ENCODE measurements at regions not wholly inside any gene's neighbourhood (a gene's known extent, or its start where the extent isn't known, plus 50 kb on each side); places are given as distances from the start of the nearest gene placed in this dataset.

- DNase-seq (ENCODE audit: low read depth in 1 of 2, low spot score in 1 of 2), result no peak
- Histone ChIP-seq H3K27me3 (ENCODE audit: insufficient read depth, poor library complexity, severe bottlenecking) (no peaks in the 10 kb centered on the region), H3K4me3 (replicated peaks; ENCODE audit: insufficient read depth, low read length) (no peak overlapping the region), H3K27ac (replicated peaks) (no peak overlapping the region)
- TF ChIP-seq SPI1 (IDR thresholded peaks at IDR 0.05; ENCODE audit: borderline replicate concordance, low read depth) (no peak), GABPA (IDR thresholded peaks at IDR 0.05; ENCODE audit: low read depth) (no peak), POLR2AphosphoS5 (IDR thresholded peaks at IDR 0.05; ENCODE audit: low read depth) (no peak), REST (IDR thresholded peaks at IDR 0.05; ENCODE audit: insufficient replicate concordance, low read depth) (no peak), CTCF (IDR thresholded peaks at IDR 0.05; ENCODE audit: insufficient read depth, low read length) (no peak)
These were observed 420.9 kb upstream of the INTU start for GRCh38 chr4:127211650-127212560.

- DNase-seq (ENCODE audit: low read depth in 1 of 2, low spot score in 1 of 2), result no peak
- Histone ChIP-seq H3K27me3 (ENCODE audit: insufficient read depth, poor library complexity, severe bottlenecking) (no peaks in the 10 kb centered on the region), H3K27ac (replicated peaks) (no peak overlapping the region), H3K4me3 (replicated peaks; ENCODE audit: insufficient read depth, low read length) (no peak overlapping the region)
- TF ChIP-seq POLR2AphosphoS5 (IDR thresholded peaks at IDR 0.05; ENCODE audit: low read depth) (no peak), REST (IDR thresholded peaks at IDR 0.05; ENCODE audit: insufficient replicate concordance, low read depth) (no peak), SPI1 (IDR thresholded peaks at IDR 0.05; ENCODE audit: borderline replicate concordance, low read depth) (no peak), GABPA (IDR thresholded peaks at IDR 0.05; ENCODE audit: low read depth) (no peak), CTCF (IDR thresholded peaks at IDR 0.05; ENCODE audit: insufficient read depth, low read length) (no peak)
These were observed 420.1 kb upstream of the INTU start for GRCh38 chr4:127212701-127213100.

GRCh38 chr4:127214016-127214415 is 418.7 kb upstream of the INTU start:
- Histone ChIP-seq H3K27ac (replicated peaks) (no peak overlapping the region), H3K4me3 (replicated peaks; ENCODE audit: insufficient read depth, low read length) (no peak overlapping the region), H3K27me3 (ENCODE audit: insufficient read depth, poor library complexity, severe bottlenecking) (no peaks in the 10 kb centered on the region)
- DNase-seq (ENCODE audit: low read depth in 1 of 2, low spot score in 1 of 2), result no peak
- TF ChIP-seq GABPA (IDR thresholded peaks at IDR 0.05; ENCODE audit: low read depth), result no peak
- TF ChIP-seq CTCF (IDR thresholded peaks at IDR 0.05; ENCODE audit: insufficient read depth, low read length), result no peak
- TF ChIP-seq POLR2AphosphoS5 (IDR thresholded peaks at IDR 0.05; ENCODE audit: low read depth), result no peak
- no peak for TF ChIP-seq SPI1 (IDR thresholded peaks at IDR 0.05; ENCODE audit: borderline replicate concordance, low read depth)
- no peak for TF ChIP-seq REST (IDR thresholded peaks at IDR 0.05; ENCODE audit: insufficient replicate concordance, low read depth)

Measured in HL-60 (cell line).